ENCODE measurements at regions not wholly inside any gene's neighbourhood (a gene's known extent, or its start where the extent isn't known, plus 50 kb on each side); places are given as distances from the start of the nearest gene placed in this dataset.

- TF ChIP-seq REST (IDR thresholded peaks at IDR 0.05; ENCODE audit: borderline replicate concordance) (no peak), CTCF (IDR thresholded peaks at IDR 0.05; ENCODE audit: poor library complexity, severe bottlenecking) (no peak), RAD21 (conservative IDR thresholded peaks at IDR 0.05) (no peak), SMC3 (conservative IDR thresholded peaks at IDR 0.05; ENCODE audit: poor library complexity) (no peak), EZH2 (IDR thresholded peaks at IDR 0.05; ENCODE audit: borderline replicate concordance, insufficient read depth, low read length, poor library complexity, severe bottlenecking) (no peak), MXI1 (conservative IDR thresholded peaks at IDR 0.05; ENCODE audit: poor library complexity, severe bottlenecking) (no peak)
Observed at GRCh38 chrX:8869812-8870211, 68.6 kb upstream of the FAM9A start.

Data from neural cell (in vitro differentiated cells).